ENCODE measurements at regions not wholly inside any gene's neighbourhood (a gene's known extent, or its start where the extent isn't known, plus 50 kb on each side); places are given as distances from the start of the nearest gene placed in this dataset.
"Not testable (repeated sequence)": the region's sequence is repeated elsewhere in the genome, so short reads cannot be mapped to it uniquely, and the experiment has no call there.

DNA sequence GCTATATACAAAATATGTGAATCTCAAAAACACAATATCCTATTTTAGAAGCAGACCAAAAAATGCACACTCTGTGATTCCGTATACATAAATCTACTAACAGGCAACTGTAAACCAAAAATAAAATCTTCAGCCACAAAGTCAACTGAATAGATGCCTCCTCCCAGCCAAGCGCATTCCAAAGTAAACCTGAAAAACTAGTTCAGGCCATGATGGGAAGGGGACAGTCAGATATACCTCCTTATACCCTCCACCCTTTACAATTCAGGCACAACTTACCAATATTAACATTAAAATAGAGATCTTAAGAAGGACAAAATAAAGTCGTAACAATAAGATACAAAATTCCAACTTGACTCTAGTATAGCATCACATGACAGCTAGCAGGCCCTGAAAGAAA is 1604.5 kb upstream of the NUDT12 start:
- H2AFZ ChIP-seq (ENCODE audit: low read length) = no peak overlapping the region
- H3F3A ChIP-seq (ENCODE audit: insufficient read depth, low read length) = no peaks in the 10 kb centered on the region
- TF ChIP-seq, protein P1, sequence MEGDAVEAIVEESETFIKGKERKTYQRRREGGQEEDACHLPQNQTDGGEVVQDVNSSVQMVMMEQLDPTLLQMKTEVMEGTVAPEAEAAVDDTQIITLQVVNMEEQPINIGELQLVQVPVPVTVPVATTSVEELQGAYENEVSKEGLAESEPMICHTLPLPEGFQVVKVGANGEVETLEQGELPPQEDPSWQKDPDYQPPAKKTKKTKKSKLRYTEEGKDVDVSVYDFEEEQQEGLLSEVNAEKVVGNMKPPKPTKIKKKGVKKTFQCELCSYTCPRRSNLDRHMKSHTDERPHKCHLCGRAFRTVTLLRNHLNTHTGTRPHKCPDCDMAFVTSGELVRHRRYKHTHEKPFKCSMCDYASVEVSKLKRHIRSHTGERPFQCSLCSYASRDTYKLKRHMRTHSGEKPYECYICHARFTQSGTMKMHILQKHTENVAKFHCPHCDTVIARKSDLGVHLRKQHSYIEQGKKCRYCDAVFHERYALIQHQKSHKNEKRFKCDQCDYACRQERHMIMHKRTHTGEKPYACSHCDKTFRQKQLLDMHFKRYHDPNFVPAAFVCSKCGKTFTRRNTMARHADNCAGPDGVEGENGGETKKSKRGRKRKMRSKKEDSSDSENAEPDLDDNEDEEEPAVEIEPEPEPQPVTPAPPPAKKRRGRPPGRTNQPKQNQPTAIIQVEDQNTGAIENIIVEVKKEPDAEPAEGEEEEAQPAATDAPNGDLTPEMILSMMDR (IDR thresholded peaks at IDR 0.05; ENCODE audit: low read length) = no peak
- no peak for TF ChIP-seq EZH2 (IDR thresholded peaks at IDR 0.05; ENCODE audit: borderline replicate concordance, low read length)
- no peak overlapping the region for H3K4me2 ChIP-seq (ENCODE audit: low read length)
- no peaks in the 10 kb centered on the region for H4K20me1 ChIP-seq (ENCODE audit: insufficient read depth, low read length)
- no peaks in the 10 kb centered on the region for H3K27me3 ChIP-seq (ENCODE audit: insufficient read depth, low read length)
- no peaks in the 10 kb centered on the region for H3K9me2 ChIP-seq (ENCODE audit: low read depth, low read length)
- H3K4me1 ChIP-seq (ENCODE audit: insufficient read depth, low read length, severe bottlenecking) = no peaks in the 10 kb centered on the region
- no peak overlapping the region for H3K4me3 ChIP-seq (ENCODE audit: low read depth, low read length, poor library complexity, severe bottlenecking)
- H3K27ac ChIP-seq (ENCODE audit: low read depth, low read length, poor library complexity, severe bottlenecking) = no peak overlapping the region
- no peaks in the 10 kb centered on the region for H3K9me3 ChIP-seq (ENCODE audit: low read length)
- no peak overlapping the region for H3K9ac ChIP-seq (ENCODE audit: low read length)
- no peaks in the 10 kb centered on the region for H3K36me3 ChIP-seq (ENCODE audit: insufficient read depth, low read length)
- H3K79me2 ChIP-seq (ENCODE audit: insufficient read depth, low read length) = no peaks in the 10 kb centered on the region

GRCh38 chr5:105163547-105163946 is 1601.0 kb upstream of the NUDT12 start:
- Histone ChIP-seq H4K20me1 (ENCODE audit: insufficient read depth, low read length) (no peaks in the 10 kb centered on the region), H3K9me2 (ENCODE audit: low read depth, low read length) (no peaks in the 10 kb centered on the region), H3K27ac (ENCODE audit: low read depth, low read length, poor library complexity, severe bottlenecking) (no peak overlapping the region), H3K9ac (ENCODE audit: low read length) (no peak overlapping the region), H3K4me2 (ENCODE audit: low read length) (no peak overlapping the region), H3K27me3 (ENCODE audit: insufficient read depth, low read length) (no peaks in the 10 kb centered on the region), H3K36me3 (ENCODE audit: insufficient read depth, low read length) (no peaks in the 10 kb centered on the region), H3F3A (ENCODE audit: insufficient read depth, low read length) (no peaks in the 10 kb centered on the region), H3K79me2 (ENCODE audit: insufficient read depth, low read length) (no peaks in the 10 kb centered on the region), H3K4me1 (ENCODE audit: insufficient read depth, low read length, severe bottlenecking) (no peaks in the 10 kb centered on the region), H2AFZ (ENCODE audit: low read length) (no peak overlapping the region), H3K9me3 (ENCODE audit: low read length) (no peaks in the 10 kb centered on the region), H3K4me3 (ENCODE audit: low read depth, low read length, poor library complexity, severe bottlenecking) (no peak overlapping the region)
- no peak for TF ChIP-seq EZH2 (IDR thresholded peaks at IDR 0.05; ENCODE audit: borderline replicate concordance, low read length)
- TF ChIP-seq, protein P1 (IDR thresholded peaks at IDR 0.05; ENCODE audit: low read length) = no peak

GRCh38 chr5:105162557-105162956 is 1600.0 kb upstream of the NUDT12 start:
- not testable (repeated sequence) for H3K4me2 ChIP-seq (ENCODE audit: low read length); H3K79me2 ChIP-seq (ENCODE audit: insufficient read depth, low read length); H3K9ac ChIP-seq (ENCODE audit: low read length); H3K9me2 ChIP-seq (ENCODE audit: low read depth, low read length); H3K4me1 ChIP-seq (ENCODE audit: insufficient read depth, low read length, severe bottlenecking); H3K27ac ChIP-seq (ENCODE audit: low read depth, low read length, poor library complexity, severe bottlenecking); H3K4me3 ChIP-seq (ENCODE audit: low read depth, low read length, poor library complexity, severe bottlenecking); H3K27me3 ChIP-seq (ENCODE audit: insufficient read depth, low read length); H3K36me3 ChIP-seq (ENCODE audit: insufficient read depth, low read length); H3F3A ChIP-seq (ENCODE audit: insufficient read depth, low read length); H2AFZ ChIP-seq (ENCODE audit: low read length); H4K20me1 ChIP-seq (ENCODE audit: insufficient read depth, low read length); H3K9me3 ChIP-seq (ENCODE audit: low read length)

GRCh38 chr5:105158526-105158925 is 1595.9 kb upstream of the NUDT12 start:
- Histone ChIP-seq H3F3A (ENCODE audit: insufficient read depth, low read length) (no peaks in the 10 kb centered on the region), H3K4me3 (ENCODE audit: low read depth, low read length, poor library complexity, severe bottlenecking) (no peak overlapping the region), H3K4me2 (ENCODE audit: low read length) (no peak overlapping the region), H3K9ac (ENCODE audit: low read length) (no peak overlapping the region), H4K20me1 (ENCODE audit: insufficient read depth, low read length) (no peaks in the 10 kb centered on the region), H3K4me1 (ENCODE audit: insufficient read depth, low read length, severe bottlenecking) (no peaks in the 10 kb centered on the region), H3K36me3 (ENCODE audit: insufficient read depth, low read length) (no peaks in the 10 kb centered on the region), H3K27me3 (ENCODE audit: insufficient read depth, low read length) (no peaks in the 10 kb centered on the region), H3K9me3 (ENCODE audit: low read length) (no peaks in the 10 kb centered on the region), H3K9me2 (ENCODE audit: low read depth, low read length) (no peaks in the 10 kb centered on the region), H2AFZ (ENCODE audit: low read length) (no peak overlapping the region), H3K79me2 (ENCODE audit: insufficient read depth, low read length) (no peaks in the 10 kb centered on the region), H3K27ac (ENCODE audit: low read depth, low read length, poor library complexity, severe bottlenecking) (no peak overlapping the region)
- TF ChIP-seq, protein P1 (IDR thresholded peaks at IDR 0.05; ENCODE audit: low read length) = no peak
- TF ChIP-seq EZH2 (IDR thresholded peaks at IDR 0.05; ENCODE audit: borderline replicate concordance, low read length) = no peak
